ENCODE measurements at regions not wholly inside any gene's neighbourhood (a gene's known extent, or its start where the extent isn't known, plus 50 kb on each side); places are given as distances from the start of the nearest gene placed in this dataset.

GRCh38 chr17:55620945-55621344 lies 101.7 kb downstream of the TMEM100 start:
- H3K36me3 ChIP-seq: no peaks in the 10 kb centered on the region
- H3K27ac ChIP-seq: no peak overlapping the region
- H3K9me3 ChIP-seq: no peaks in the 10 kb centered on the region
- H3K4me3 ChIP-seq: no peak overlapping the region
- WGBS, 3 donors: 91 to 95% (median 94%) methylated on average over 4 of the region's 4 CpGs
- H3K27me3 ChIP-seq: no peaks in the 10 kb centered on the region
- H3K4me1 ChIP-seq (ENCODE audit: insufficient read depth): peaks cover 7% of the 10 kb centered on the region
- intact Hi-C loops (cut with DNase I): loop anchor here in 1 of 4 donors (10.0 kb wide), 1 partner anchor 86 kb away; no protein-coding TSS in a partner anchor
- DNase-seq: no peak
- TF ChIP-seq POLR2A (IDR thresholded peaks at IDR 0.05) (no peak), EP300 (IDR thresholded peaks at IDR 0.05) (no peak)
- TF ChIP-seq, protein P1, sequence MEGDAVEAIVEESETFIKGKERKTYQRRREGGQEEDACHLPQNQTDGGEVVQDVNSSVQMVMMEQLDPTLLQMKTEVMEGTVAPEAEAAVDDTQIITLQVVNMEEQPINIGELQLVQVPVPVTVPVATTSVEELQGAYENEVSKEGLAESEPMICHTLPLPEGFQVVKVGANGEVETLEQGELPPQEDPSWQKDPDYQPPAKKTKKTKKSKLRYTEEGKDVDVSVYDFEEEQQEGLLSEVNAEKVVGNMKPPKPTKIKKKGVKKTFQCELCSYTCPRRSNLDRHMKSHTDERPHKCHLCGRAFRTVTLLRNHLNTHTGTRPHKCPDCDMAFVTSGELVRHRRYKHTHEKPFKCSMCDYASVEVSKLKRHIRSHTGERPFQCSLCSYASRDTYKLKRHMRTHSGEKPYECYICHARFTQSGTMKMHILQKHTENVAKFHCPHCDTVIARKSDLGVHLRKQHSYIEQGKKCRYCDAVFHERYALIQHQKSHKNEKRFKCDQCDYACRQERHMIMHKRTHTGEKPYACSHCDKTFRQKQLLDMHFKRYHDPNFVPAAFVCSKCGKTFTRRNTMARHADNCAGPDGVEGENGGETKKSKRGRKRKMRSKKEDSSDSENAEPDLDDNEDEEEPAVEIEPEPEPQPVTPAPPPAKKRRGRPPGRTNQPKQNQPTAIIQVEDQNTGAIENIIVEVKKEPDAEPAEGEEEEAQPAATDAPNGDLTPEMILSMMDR (IDR thresholded peaks at IDR 0.05): no peak

DNA sequence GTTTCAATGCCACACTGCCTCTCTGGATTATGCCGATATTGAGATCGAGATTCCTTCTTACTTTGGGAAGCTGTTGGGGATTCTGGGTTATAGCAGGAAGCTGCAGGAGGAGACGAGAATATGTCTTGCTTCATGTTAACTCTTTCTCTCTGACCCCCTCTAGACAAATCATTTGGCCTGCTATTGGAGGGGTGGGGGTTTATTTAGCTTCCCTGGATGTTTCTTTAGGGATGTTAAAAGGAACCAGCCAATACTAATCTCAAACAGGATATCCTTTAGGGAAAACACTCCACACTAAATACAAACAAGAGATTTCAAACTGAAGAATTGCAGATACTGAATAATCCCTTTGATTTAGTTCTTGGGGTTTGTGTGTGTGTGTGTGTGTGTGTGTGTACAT lies 102.6 kb downstream of the TMEM100 start:
- TF ChIP-seq POLR2A (IDR thresholded peaks at IDR 0.05) (no peak), EP300 (IDR thresholded peaks at IDR 0.05) (no peak)
- TF ChIP-seq, protein P1 (IDR thresholded peaks at IDR 0.05): no peak
- H3K36me3 ChIP-seq: no peaks in the 10 kb centered on the region

DNA sequence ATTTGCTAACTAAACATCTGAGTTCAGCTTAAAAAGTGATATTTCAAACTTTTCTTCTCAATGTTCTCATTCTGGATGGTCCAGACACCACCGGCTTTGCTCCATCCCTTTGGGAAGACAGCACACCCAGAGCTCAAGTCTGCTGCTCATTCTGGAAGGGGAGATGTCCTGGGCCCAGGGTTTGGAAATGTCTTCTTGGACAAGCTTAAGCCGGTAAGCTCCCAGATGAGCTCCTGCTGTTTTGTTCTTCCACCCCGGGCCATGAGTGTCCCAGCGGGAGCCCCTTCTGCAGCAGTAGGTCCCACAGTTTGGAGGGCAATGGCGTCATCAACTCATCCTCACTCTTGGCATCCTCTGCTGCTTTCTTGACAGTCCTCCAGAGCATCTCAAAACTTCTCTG lies 105.2 kb downstream of the TMEM100 start:
- H3K27ac ChIP-seq: no peak overlapping the region
- 83 to 96% (median 90%) methylated on average over 5 of the region's 5 CpGs for WGBS, 3 donors
- no peak for DNase-seq

More for the DNA sequence above, 102.6 kb downstream of the TMEM100 start:
- 19 to 56% (median 28%) methylated on average over 3 of the region's 3 CpGs for WGBS, 3 donors
- H3K27ac ChIP-seq: no peak overlapping the region
- no peak for DNase-seq
- H3K4me1 ChIP-seq (ENCODE audit: insufficient read depth): peaks cover 2% of the 10 kb centered on the region
- no peak overlapping the region for H3K4me3 ChIP-seq
- no peaks in the 10 kb centered on the region for H3K9me3 ChIP-seq
- intact Hi-C loops (cut with DNase I): loop anchor here in 1 of 4 donors (10.0 kb wide), 1 partner anchor 85 kb away; no protein-coding TSS in a partner anchor
- H3K27me3 ChIP-seq: no peaks in the 10 kb centered on the region

DNA sequence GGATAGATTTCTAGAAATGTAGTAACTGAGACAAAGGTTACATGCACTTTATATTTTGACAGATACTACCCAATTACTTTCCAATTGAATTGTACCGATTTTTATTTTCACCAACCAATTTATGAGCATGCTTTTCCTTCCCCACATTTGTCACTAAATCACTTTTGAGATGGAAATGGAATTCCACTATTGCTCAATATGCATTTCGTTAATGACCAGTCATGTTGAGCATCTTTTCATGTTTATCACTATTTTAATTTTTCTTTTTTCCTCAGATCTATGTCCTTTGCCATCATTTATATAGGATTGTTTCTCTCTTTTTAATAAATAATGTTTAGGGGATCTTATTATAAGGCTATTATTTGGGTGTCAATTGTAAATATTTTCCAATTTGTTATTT lies 102.8 kb upstream of the SMIM36 start:
- 52 to 72% (median 59%) methylated on average over 2 of the region's 2 CpGs for WGBS, 3 donors
- Histone ChIP-seq H3K4me3 (no peak overlapping the region), H3K9me3 (no peaks in the 10 kb centered on the region)

More for the DNA sequence above, 105.2 kb downstream of the TMEM100 start:
- no peak for TF ChIP-seq POLR2A (IDR thresholded peaks at IDR 0.05)
- TF ChIP-seq EP300 (IDR thresholded peaks at IDR 0.05): no peak
- TF ChIP-seq, protein P1 (IDR thresholded peaks at IDR 0.05): no peak
- intact Hi-C loops (cut with DNase I): no loop called here
- H3K9me3 ChIP-seq: no peaks in the 10 kb centered on the region
- H3K4me3 ChIP-seq: no peak overlapping the region
- no peaks in the 10 kb centered on the region for H3K36me3 ChIP-seq
- H3K27me3 ChIP-seq: no peaks in the 10 kb centered on the region
- H3K4me1 ChIP-seq (ENCODE audit: insufficient read depth): no peaks in the 10 kb centered on the region

More for the DNA sequence above, 102.8 kb upstream of the SMIM36 start:
- no peaks in the 10 kb centered on the region for H3K27me3 ChIP-seq
- intact Hi-C loops (cut with DNase I): no loop called here
- H3K4me1 ChIP-seq (ENCODE audit: insufficient read depth): peaks cover 9% of the 10 kb centered on the region
- H3K27ac ChIP-seq: no peak overlapping the region
- H3K36me3 ChIP-seq: no peaks in the 10 kb centered on the region
- DNase-seq: no peak
- TF ChIP-seq POLR2A (IDR thresholded peaks at IDR 0.05) (no peak), EP300 (IDR thresholded peaks at IDR 0.05) (no peak)
- TF ChIP-seq, protein P1 (IDR thresholded peaks at IDR 0.05): no peak
